ENCODE measurements at regions not wholly inside any gene's neighbourhood (a gene's known extent, or its start where the extent isn't known, plus 50 kb on each side); places are given as distances from the start of the nearest gene placed in this dataset.

DNA sequence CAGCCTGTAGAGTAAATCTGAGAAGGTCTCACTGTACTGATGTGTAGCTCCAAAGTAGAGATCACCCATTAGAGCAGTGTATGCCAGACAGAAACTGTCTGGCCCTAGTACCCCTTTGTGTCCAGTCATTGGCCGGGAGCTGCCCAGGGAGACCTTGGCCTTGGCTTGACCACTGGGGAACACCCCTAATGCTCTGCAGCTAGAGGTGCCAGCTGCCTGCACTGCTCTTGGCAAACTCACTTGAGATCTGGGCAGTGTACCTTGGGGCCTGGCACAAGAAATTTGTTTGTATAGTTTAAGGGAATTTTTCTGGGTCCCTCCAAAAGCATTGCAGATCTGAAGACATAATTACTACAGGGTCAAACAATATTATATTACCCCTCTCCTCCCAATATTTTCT lies 78.7 kb upstream of the MPHOSPH6 start:
- no peaks in the 10 kb centered on the region for H4K20me1 ChIP-seq (replicated peaks in 1 of 2; ENCODE audit: control insufficient read depth in 1 of 2, insufficient read depth in 2 of 2, low read length in 2 of 2)
- WGBS, 2 experiments (ENCODE audit: extremely low coverage in 1 of 2, insufficient coverage in 1 of 2, insufficient read length in 1 of 2, insufficient replicate concordance in 2 of 2, low coverage in 1 of 2, low lambda C conversion rate in 2 of 2, missing lambda C conversion rate in 1 of 2) = 100% methylated on average over 1 of the region's 1 CpG; no CpG with 5 or more reads in 1 of the 2 experiments
- POLR2A ChIA-PET (ENCODE audit: partially characterized antibody) = no interaction called here

More for the DNA sequence above, 78.7 kb upstream of the MPHOSPH6 start:
- Histone ChIP-seq H3K4ac (replicated peaks; ENCODE audit: insufficient read length, low read depth, low read length) (no peak overlapping the region), H2BK120ac (replicated peaks; ENCODE audit: low read depth, low read length) (no peak overlapping the region), H3K79me1 (ENCODE audit: low read depth, low read length) (no peaks in the 10 kb centered on the region), H3K9ac (replicated peaks in 1 of 4; ENCODE audit: extremely low read depth in 1 of 4, low read depth in 3 of 4, low read length in 3 of 4) (no peak overlapping the region), H3K56ac (replicated peaks; ENCODE audit: insufficient read length, low read depth, low read length) (no peak overlapping the region), H3K14ac (ENCODE audit: insufficient read length) (no peak overlapping the region), H2AFZ (ENCODE audit: low read length) (no peak overlapping the region), H2BK5ac (ENCODE audit: low read depth, low read length) (no peak overlapping the region), H3K4me3 (ENCODE audit: extremely low read depth in 1 of 4, insufficient read depth in 2 of 4, low read depth in 3 of 4, low read length in 4 of 4) (no peak overlapping the region), H2BK20ac (ENCODE audit: low read length) (no peak overlapping the region), H3K18ac (ENCODE audit: extremely low read depth, low read length) (no peak overlapping the region), H3K4me2 (ENCODE audit: insufficient read depth in 1 of 2, low read depth in 2 of 2, low read length in 2 of 2) (no peak overlapping the region), H3K23me2 (ENCODE audit: low read depth, low read length) (no peaks in the 10 kb centered on the region), H3K27ac (ENCODE audit: low read depth, low read length) (no peak overlapping the region), H3K79me2 (ENCODE audit: control insufficient read depth in 1 of 2, insufficient read depth in 2 of 2, low read length in 2 of 2) (no peaks in the 10 kb centered on the region), H3K4me1 (replicated peaks in 1 of 4; ENCODE audit: control insufficient read depth in 3 of 4, insufficient read depth in 4 of 4, low read length in 3 of 4) (no peaks in the 10 kb centered on the region), H4K8ac (ENCODE audit: extremely low read depth, insufficient read depth, low read length) (no peak overlapping the region), H2AK5ac (ENCODE audit: low read depth, low read length) (no peak overlapping the region), H3K36me3 (ENCODE audit: control insufficient read depth in 2 of 4, insufficient read depth in 4 of 4, low read length in 3 of 4) (no peaks in the 10 kb centered on the region), H3K9me3 (ENCODE audit: insufficient read depth in 2 of 2, low read depth in 1 of 2, low read length in 1 of 2) (no peaks in the 10 kb centered on the region), H4K91ac (replicated peaks; ENCODE audit: insufficient read length, low read length) (no peak overlapping the region), H3K27me3 (replicated peaks in 1 of 4; ENCODE audit: control insufficient read depth in 3 of 4, extremely low read depth in 1 of 4, insufficient read depth in 3 of 4, low read length in 3 of 4) (no peaks in the 10 kb centered on the region), H2BK15ac (ENCODE audit: low read length) (no peak overlapping the region), H3K23ac (ENCODE audit: insufficient read length) (no peak overlapping the region), H4K5ac (ENCODE audit: insufficient read length, low read depth, low read length) (no peak overlapping the region), H2BK12ac (ENCODE audit: low read depth, low read length) (no peak overlapping the region)
- CTCF ChIA-PET (ENCODE audit: partially characterized antibody) = interaction anchor here (0.6 to 4.0 kb wide), 4 partner anchors 15 to 364 kb away, joined by 3 to 24 read pairs (median 6); no protein-coding TSS in a partner anchor
- TF ChIP-seq, protein P1, sequence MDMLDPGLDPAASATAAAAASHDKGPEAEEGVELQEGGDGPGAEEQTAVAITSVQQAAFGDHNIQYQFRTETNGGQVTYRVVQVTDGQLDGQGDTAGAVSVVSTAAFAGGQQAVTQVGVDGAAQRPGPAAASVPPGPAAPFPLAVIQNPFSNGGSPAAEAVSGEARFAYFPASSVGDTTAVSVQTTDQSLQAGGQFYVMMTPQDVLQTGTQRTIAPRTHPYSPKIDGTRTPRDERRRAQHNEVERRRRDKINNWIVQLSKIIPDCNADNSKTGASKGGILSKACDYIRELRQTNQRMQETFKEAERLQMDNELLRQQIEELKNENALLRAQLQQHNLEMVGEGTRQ (IDR thresholded peaks at IDR 0.05; ENCODE audit: low read length) = no peak
- TF ChIP-seq SIX5 (IDR thresholded peaks at IDR 0.05; ENCODE audit: low read depth, low read length) (no peak), TBP (IDR thresholded peaks at IDR 0.05; ENCODE audit: low read depth, low read length) (no peak), NRF1 (IDR thresholded peaks at IDR 0.05; ENCODE audit: low read depth, low read length) (no peak), ASH2L (IDR thresholded peaks at IDR 0.05; ENCODE audit: low read length) (no peak), EP300 (IDR thresholded peaks at IDR 0.05; ENCODE audit: borderline replicate concordance in 1 of 2, low read depth in 2 of 2, low read length in 2 of 2) (no peak), PHF8 (conservative IDR thresholded peaks at IDR 0.05; ENCODE audit: low read depth, low read length) (no peak), NANOG (IDR thresholded peaks at IDR 0.05; ENCODE audit: insufficient read depth, low read depth, low read length, poor library complexity, severe bottlenecking) (no peak), JUN (IDR thresholded peaks at IDR 0.05; ENCODE audit: low read depth, low read length) (no peak), GTF2F1 (IDR thresholded peaks at IDR 0.05; ENCODE audit: borderline replicate concordance, low read depth, low read length) (no peak)
- no peak for FAIRE-seq
- DNase-seq (ENCODE audit: low read depth in 1 of 2, low spot score in 2 of 2) = no peak

Data from H1 (cell line).